Fibroblast of lung (primary cell): ENCODE measurements at regions not wholly inside any gene's neighbourhood (a gene's known extent, or its start where the extent isn't known, plus 50 kb on each side); places are given as distances from the start of the nearest gene placed in this dataset.
A peak's percentile ranks its signal among the peaks of the same experiment; 100 is the strongest.

ENCODE experiments used
- DNase-seq, 2 donors: peaks; one replicate each; pipeline versions ENCODE4 v3.0.0 to v3.0.0-alpha.2; 2010; ENCODE audit warnings: low read depth in 2 of 2
- H2AFZ ChIP-seq: 2 replicates; pipeline ENCODE4 v1.5.1; 2012; ENCODE audit warnings: low read length, control low read depth, inconsistent platforms
- H3K27ac ChIP-seq: 2 replicates; pipeline ENCODE4 v1.5.1; 2011; ENCODE audit warnings: low read length, control low read depth; ENCODE audit not compliant: insufficient read depth
- H3K27me3 ChIP-seq: 2 replicates; pipeline ENCODE4 v1.5.1; 2011; ENCODE audit warnings: mild to moderate bottlenecking, low read length; ENCODE audit not compliant: control insufficient read depth, insufficient read depth
- H3K36me3 ChIP-seq: 2 replicates; pipeline ENCODE4 v1.5.1; 2011; ENCODE audit warnings: low read length; ENCODE audit not compliant: control insufficient read depth, insufficient read depth
- H3K4me1 ChIP-seq: 2 replicates; pipeline ENCODE4 v1.5.1; 2011; ENCODE audit warnings: low read length; ENCODE audit not compliant: control insufficient read depth, insufficient read depth; ENCODE audit errors: extremely low read depth
- H3K4me2 ChIP-seq: 2 replicates; pipeline ENCODE4 v1.5.1; 2011; ENCODE audit warnings: low read length, control low read depth; ENCODE audit not compliant: insufficient read depth; ENCODE audit errors: extremely low read depth
- H3K4me3 ChIP-seq, 4 experiments: fragments of 200-600 bp in 1 of 4; sonication (generic) in 1 of 4; replicated peaks in 1 of 4; 2 replicates each; pipeline ENCODE4 v1.5.1; 2011 to 2016; ENCODE audit warnings: low read length in 4 of 4, low read depth in 3 of 4, mild to moderate bottlenecking in 3 of 4, control low read depth in 2 of 4, inconsistent platforms in 1 of 4, mixed read lengths in 1 of 4; ENCODE audit not compliant: insufficient read depth in 1 of 4; ENCODE audit errors: control extremely low read depth in 1 of 4
- H3K79me2 ChIP-seq: 2 replicates; pipeline ENCODE4 v1.5.1; 2012; ENCODE audit warnings: mild to moderate bottlenecking, low read length, inconsistent platforms; ENCODE audit not compliant: control insufficient read depth, insufficient read depth
- H3K9ac ChIP-seq: 2 replicates; pipeline ENCODE4 v1.5.1; 2011; ENCODE audit warnings: mild to moderate bottlenecking, low read length, control low read depth; ENCODE audit not compliant: insufficient read depth
- H3K9me3 ChIP-seq: 2 replicates; pipeline ENCODE4 v1.5.1; 2012; ENCODE audit warnings: low read depth, low read length; ENCODE audit not compliant: control insufficient read depth, insufficient read depth
- H4K20me1 ChIP-seq: 2 replicates; pipeline ENCODE4 v1.5.1; 2011; ENCODE audit warnings: low read length; ENCODE audit not compliant: control insufficient read depth, insufficient read depth; ENCODE audit errors: extremely low read depth
- CTCF ChIP-seq, 2 donors: IDR thresholded peaks in 1 of 2; conservative IDR thresholded peaks in 1 of 2; 1 replicate in 1 of 2; 2 replicates in 1 of 2; pipeline ENCODE4 v1.5.1; 2011 to 2012; ENCODE audit warnings: low read length in 2 of 2, control low read depth in 1 of 2, inconsistent platforms in 1 of 2, low read depth in 1 of 2, mild to moderate bottlenecking in 1 of 2
- EZH2 ChIP-seq: IDR thresholded peaks from 2 replicates; pipeline ENCODE4 v1.5.1; 2012; ENCODE audit warnings: low read length, control low read depth, mild to moderate bottlenecking; ENCODE audit errors: missing control alignments

GRCh38 chr14:71675126-71675899, 256.9 kb upstream of the RGS6 start:
- Histone ChIP-seq H3K9ac (no peak overlapping the region), H2AFZ (no peak overlapping the region), H4K20me1 (no peaks in the 10 kb centered on the region), H3K9me3 (no peaks in the 10 kb centered on the region), H3K4me2 (no peak overlapping the region), H3K36me3 (peaks cover 2% of the 10 kb centered on the region), H3K27ac (no peak overlapping the region), H3K79me2 (no peaks in the 10 kb centered on the region), H3K4me1 (no peaks in the 10 kb centered on the region), H3K27me3 (no peaks in the 10 kb centered on the region), H3K4me3 (no peak overlapping the region)
- no peak for DNase-seq
- TF ChIP-seq EZH2 (no peak), CTCF (conservative IDR thresholded peaks at IDR 0.05 in 1 of 2, IDR thresholded peaks at IDR 0.05 in 1 of 2; ENCODE audit: low read depth in 1 of 2, low read length in 2 of 2) (no peak)

GRCh38 chr14:71675900-71676287, 256.3 kb upstream of the RGS6 start:
- H2AFZ ChIP-seq = no peak overlapping the region
- peak in 1 of 2 donors; percentile 30 for DNase-seq
- H3K4me3 ChIP-seq = no peak overlapping the region
- H3K79me2 ChIP-seq = no peaks in the 10 kb centered on the region
- no peaks in the 10 kb centered on the region for H3K9me3 ChIP-seq
- no peaks in the 10 kb centered on the region for H3K27me3 ChIP-seq
- no peaks in the 10 kb centered on the region for H3K4me1 ChIP-seq
- no peak overlapping the region for H3K9ac ChIP-seq
- no peak overlapping the region for H3K4me2 ChIP-seq
- H3K36me3 ChIP-seq = peaks cover 2% of the 10 kb centered on the region
- TF ChIP-seq CTCF (conservative IDR thresholded peaks at IDR 0.05 in 1 of 2, IDR thresholded peaks at IDR 0.05 in 1 of 2; ENCODE audit: low read depth in 1 of 2, low read length in 2 of 2) = no peak
- no peak for TF ChIP-seq EZH2
- H3K27ac ChIP-seq = no peak overlapping the region
- no peaks in the 10 kb centered on the region for H4K20me1 ChIP-seq

GRCh38 chr14:71680736-71681387, 251.4 kb upstream of the RGS6 start:
- no peak overlapping the region for H3K4me3 ChIP-seq
- H3K27ac ChIP-seq = no peak overlapping the region
- no peak overlapping the region for H2AFZ ChIP-seq
- no peaks in the 10 kb centered on the region for H3K9me3 ChIP-seq
- H3K36me3 ChIP-seq = no peaks in the 10 kb centered on the region
- no peak overlapping the region for H3K4me2 ChIP-seq
- DNase-seq = no peak
- no peaks in the 10 kb centered on the region for H4K20me1 ChIP-seq
- no peaks in the 10 kb centered on the region for H3K27me3 ChIP-seq
- H3K4me1 ChIP-seq = no peaks in the 10 kb centered on the region
- no peak for TF ChIP-seq CTCF (conservative IDR thresholded peaks at IDR 0.05 in 1 of 2, IDR thresholded peaks at IDR 0.05 in 1 of 2; ENCODE audit: low read depth in 1 of 2, low read length in 2 of 2)
- TF ChIP-seq EZH2 = no peak
- H3K9ac ChIP-seq = no peak overlapping the region
- no peaks in the 10 kb centered on the region for H3K79me2 ChIP-seq
